ENCODE measurements at regions not wholly inside any gene's neighbourhood (a gene's known extent, or its start where the extent isn't known, plus 50 kb on each side); places are given as distances from the start of the nearest gene placed in this dataset.

GRCh38 chr14:27098451-27098850 is 500.6 kb upstream of the NOVA1 start:
- H3K4me1 Mint-ChIP-seq (ENCODE audit: low read depth) = no peaks in the 10 kb centered on the region
- no peaks in the 10 kb centered on the region for H3K27me3 Mint-ChIP-seq (ENCODE audit: low read depth)
- H3K9me3 Mint-ChIP-seq = peaks cover 58% of the 10 kb centered on the region
- no peak for DNase-seq (ENCODE audit: low spot score)
- no peak overlapping the region for H3K4me3 Mint-ChIP-seq
- H3K36me3 Mint-ChIP-seq (ENCODE audit: low read depth) = no peaks in the 10 kb centered on the region
- H3K27ac Mint-ChIP-seq = no peak overlapping the region

- H3K27ac Mint-ChIP-seq = no peak overlapping the region
- no peaks in the 10 kb centered on the region for H3K27me3 Mint-ChIP-seq (ENCODE audit: low read depth)
- DNase-seq (ENCODE audit: low spot score) = no peak
- no peak overlapping the region for H3K4me3 Mint-ChIP-seq
- H3K9me3 Mint-ChIP-seq = peaks cover 51% of the 10 kb centered on the region
- H3K4me1 Mint-ChIP-seq (ENCODE audit: low read depth) = no peaks in the 10 kb centered on the region
- H3K36me3 Mint-ChIP-seq (ENCODE audit: low read depth) = no peaks in the 10 kb centered on the region
These were observed 516.3 kb upstream of the NOVA1 start for GRCh38 chr14:27114180-27114579.

GRCh38 chr14:27123162-27123561 is 525.3 kb upstream of the NOVA1 start:
- H3K27ac Mint-ChIP-seq = no peak overlapping the region
- H3K9me3 Mint-ChIP-seq = peaks cover 40% of the 10 kb centered on the region
- H3K36me3 Mint-ChIP-seq (ENCODE audit: low read depth) = no peaks in the 10 kb centered on the region
- H3K4me1 Mint-ChIP-seq (ENCODE audit: low read depth) = no peaks in the 10 kb centered on the region
- DNase-seq (ENCODE audit: low spot score) = no peak
- no peaks in the 10 kb centered on the region for H3K27me3 Mint-ChIP-seq (ENCODE audit: low read depth)
- no peak overlapping the region for H3K4me3 Mint-ChIP-seq

GRCh38 chr14:27127838-27128237 is 530.0 kb upstream of the NOVA1 start:
- DNase-seq (ENCODE audit: low spot score) = no peak
- Mint-ChIP-seq H3K27ac (no peak overlapping the region), H3K36me3 (ENCODE audit: low read depth) (no peaks in the 10 kb centered on the region), H3K9me3 (peaks cover 51% of the 10 kb centered on the region), H3K4me1 (ENCODE audit: low read depth) (no peaks in the 10 kb centered on the region), H3K4me3 (no peak overlapping the region), H3K27me3 (ENCODE audit: low read depth) (no peaks in the 10 kb centered on the region)

- no peak overlapping the region for H3K27ac Mint-ChIP-seq
- no peak overlapping the region for H3K4me3 Mint-ChIP-seq
- H3K9me3 Mint-ChIP-seq = peaks cover 57% of the 10 kb centered on the region
- no peak for DNase-seq (ENCODE audit: low spot score)
- H3K36me3 Mint-ChIP-seq (ENCODE audit: low read depth) = no peaks in the 10 kb centered on the region
- H3K27me3 Mint-ChIP-seq (ENCODE audit: low read depth) = no peaks in the 10 kb centered on the region
- no peaks in the 10 kb centered on the region for H3K4me1 Mint-ChIP-seq (ENCODE audit: low read depth)
These were observed 536.4 kb upstream of the NOVA1 start for GRCh38 chr14:27134200-27134599.

- DNase-seq (ENCODE audit: low spot score) = no peak
- Mint-ChIP-seq H3K27ac (no peak overlapping the region), H3K36me3 (ENCODE audit: low read depth) (no peaks in the 10 kb centered on the region), H3K4me1 (ENCODE audit: low read depth) (no peaks in the 10 kb centered on the region), H3K4me3 (no peak overlapping the region), H3K9me3 (peaks cover 65% of the 10 kb centered on the region), H3K27me3 (ENCODE audit: low read depth) (no peaks in the 10 kb centered on the region)
These were observed 547.3 kb upstream of the NOVA1 start for GRCh38 chr14:27145170-27145569.

GRCh38 chr14:27148143-27148542 is 550.3 kb upstream of the NOVA1 start:
- no peak overlapping the region for H3K27ac Mint-ChIP-seq
- no peaks in the 10 kb centered on the region for H3K27me3 Mint-ChIP-seq (ENCODE audit: low read depth)
- DNase-seq (ENCODE audit: low spot score) = no peak
- no peaks in the 10 kb centered on the region for H3K4me1 Mint-ChIP-seq (ENCODE audit: low read depth)
- H3K36me3 Mint-ChIP-seq (ENCODE audit: low read depth) = no peaks in the 10 kb centered on the region
- peaks cover 72% of the 10 kb centered on the region for H3K9me3 Mint-ChIP-seq
- H3K4me3 Mint-ChIP-seq = no peak overlapping the region

- Mint-ChIP-seq H3K27me3 (ENCODE audit: low read depth) (no peaks in the 10 kb centered on the region), H3K27ac (no peak overlapping the region), H3K4me1 (ENCODE audit: low read depth) (no peaks in the 10 kb centered on the region), H3K9me3 (peaks cover 56% of the 10 kb centered on the region), H3K4me3 (no peak overlapping the region), H3K36me3 (ENCODE audit: low read depth) (peaks cover 2% of the 10 kb centered on the region)
- no peak for DNase-seq (ENCODE audit: low spot score)
These were observed 566.3 kb upstream of the NOVA1 start for GRCh38 chr14:27164139-27164538.

GRCh38 chr14:27175489-27175888 is 577.7 kb upstream of the NOVA1 start:
- no peaks in the 10 kb centered on the region for H3K4me1 Mint-ChIP-seq (ENCODE audit: low read depth)
- no peaks in the 10 kb centered on the region for H3K36me3 Mint-ChIP-seq (ENCODE audit: low read depth)
- no peak for DNase-seq (ENCODE audit: low spot score)
- no peak overlapping the region for H3K27ac Mint-ChIP-seq
- no peaks in the 10 kb centered on the region for H3K27me3 Mint-ChIP-seq (ENCODE audit: low read depth)
- peaks cover 46% of the 10 kb centered on the region for H3K9me3 Mint-ChIP-seq
- H3K4me3 Mint-ChIP-seq = no peak overlapping the region

GRCh38 chr14:27181333-27181732 is 583.5 kb upstream of the NOVA1 start:
- Mint-ChIP-seq H3K4me1 (ENCODE audit: low read depth) (no peaks in the 10 kb centered on the region), H3K36me3 (ENCODE audit: low read depth) (no peaks in the 10 kb centered on the region), H3K27me3 (ENCODE audit: low read depth) (no peaks in the 10 kb centered on the region), H3K9me3 (peaks cover 55% of the 10 kb centered on the region), H3K4me3 (no peak overlapping the region), H3K27ac (no peak overlapping the region)
- no peak for DNase-seq (ENCODE audit: low spot score)

GRCh38 chr14:27184427-27184826 is 586.6 kb upstream of the NOVA1 start:
- Mint-ChIP-seq H3K4me1 (ENCODE audit: low read depth) (no peaks in the 10 kb centered on the region), H3K4me3 (no peak overlapping the region), H3K36me3 (ENCODE audit: low read depth) (no peaks in the 10 kb centered on the region), H3K27me3 (ENCODE audit: low read depth) (no peaks in the 10 kb centered on the region), H3K27ac (no peak overlapping the region), H3K9me3 (peaks cover 58% of the 10 kb centered on the region)
- no peak for DNase-seq (ENCODE audit: low spot score)

- no peak overlapping the region for H3K27ac Mint-ChIP-seq
- H3K4me3 Mint-ChIP-seq = no peak overlapping the region
- no peak for DNase-seq (ENCODE audit: low spot score)
- H3K4me1 Mint-ChIP-seq (ENCODE audit: low read depth) = no peaks in the 10 kb centered on the region
- H3K9me3 Mint-ChIP-seq = peaks cover 51% of the 10 kb centered on the region
- no peaks in the 10 kb centered on the region for H3K27me3 Mint-ChIP-seq (ENCODE audit: low read depth)
- no peaks in the 10 kb centered on the region for H3K36me3 Mint-ChIP-seq (ENCODE audit: low read depth)
These were observed 588.2 kb upstream of the NOVA1 start for GRCh38 chr14:27186048-27186447.

GRCh38 chr14:27187136-27187535 is 589.3 kb upstream of the NOVA1 start:
- DNase-seq (ENCODE audit: low spot score) = no peak
- no peaks in the 10 kb centered on the region for H3K27me3 Mint-ChIP-seq (ENCODE audit: low read depth)
- peaks cover 47% of the 10 kb centered on the region for H3K9me3 Mint-ChIP-seq
- H3K27ac Mint-ChIP-seq = no peak overlapping the region
- no peak overlapping the region for H3K4me3 Mint-ChIP-seq
- H3K4me1 Mint-ChIP-seq (ENCODE audit: low read depth) = no peaks in the 10 kb centered on the region
- H3K36me3 Mint-ChIP-seq (ENCODE audit: low read depth) = no peaks in the 10 kb centered on the region

- Mint-ChIP-seq H3K36me3 (ENCODE audit: low read depth) (no peaks in the 10 kb centered on the region), H3K9me3 (peaks cover 49% of the 10 kb centered on the region), H3K27ac (no peak overlapping the region), H3K4me1 (ENCODE audit: low read depth) (no peaks in the 10 kb centered on the region), H3K27me3 (ENCODE audit: low read depth) (no peaks in the 10 kb centered on the region), H3K4me3 (no peak overlapping the region)
- no peak for DNase-seq (ENCODE audit: low spot score)
These were observed 592.5 kb upstream of the NOVA1 start for GRCh38 chr14:27190296-27190695.

- no peak for DNase-seq (ENCODE audit: low spot score)
- Mint-ChIP-seq H3K9me3 (peaks cover 30% of the 10 kb centered on the region), H3K4me1 (ENCODE audit: low read depth) (no peaks in the 10 kb centered on the region), H3K27me3 (ENCODE audit: low read depth) (no peaks in the 10 kb centered on the region), H3K36me3 (ENCODE audit: low read depth) (no peaks in the 10 kb centered on the region), H3K4me3 (no peak overlapping the region), H3K27ac (no peak overlapping the region)
These were observed 601.4 kb upstream of the NOVA1 start for GRCh38 chr14:27199272-27199671.
